ENCODE measurements at regions not wholly inside any gene's neighbourhood (a gene's known extent, or its start where the extent isn't known, plus 50 kb on each side); places are given as distances from the start of the nearest gene placed in this dataset.

DNA sequence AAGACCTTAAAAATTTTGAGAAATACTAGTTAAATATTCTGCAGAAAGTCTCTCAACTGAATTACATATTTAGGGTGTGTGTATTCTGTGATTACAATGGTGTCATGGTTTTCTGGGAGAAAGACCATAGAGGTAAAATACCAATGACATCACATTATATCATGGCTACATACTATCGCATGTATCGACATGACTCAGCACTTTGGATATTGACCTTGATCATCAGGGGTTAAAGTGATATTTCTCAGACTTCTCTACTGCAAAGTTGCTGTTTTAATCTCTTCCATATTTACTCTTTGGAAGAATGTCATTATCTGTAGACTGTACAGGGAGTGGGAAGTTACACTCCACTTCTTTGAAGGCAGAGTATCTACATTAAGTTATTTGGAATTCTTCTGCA is 1046.6 kb downstream of the FAM181B start:
- no peak overlapping the region for H2AK5ac ChIP-seq (ENCODE audit: low read depth, low read length)
- DNase-seq, result no peak
- H3K36me3 ChIP-seq (ENCODE audit: control insufficient read depth, insufficient read depth, low read length), result no peaks in the 10 kb centered on the region
- CTCF ChIA-PET, result no interaction called here
- no peak overlapping the region for H2BK20ac ChIP-seq (ENCODE audit: low read depth, low read length)
- H3K56ac ChIP-seq (ENCODE audit: extremely low read depth, insufficient read depth, low read length), result no peak overlapping the region
- no peak overlapping the region for H3K14ac ChIP-seq (replicated peaks; ENCODE audit: low read depth, low read length)
- in situ Hi-C loops (cut with MboI; ENCODE audit: low sequenced_read_pairs) (no loop called here), intact Hi-C loops (cut with micrococcal nuclease) (no loop called here), dilution Hi-C loops (cut with HindIII; ENCODE audit: low sequenced_read_pairs, unreplicated experiment) (no loop called here)
- H3K4ac ChIP-seq (ENCODE audit: low read depth, low read length), result no peak overlapping the region
- no peak overlapping the region for H2AK9ac ChIP-seq (replicated peaks; ENCODE audit: low read depth, low read length, poor library complexity)
- H3K4me3 ChIP-seq (ENCODE audit: insufficient read depth, low read depth, low read length), result no peak overlapping the region
- peaks cover 3% of the 10 kb centered on the region for H3K9me3 ChIP-seq (ENCODE audit: control insufficient read depth, insufficient read depth, low read length)
- no peaks in the 10 kb centered on the region for H3K4me1 ChIP-seq (ENCODE audit: control insufficient read depth, insufficient read depth, low read length)
- no peak overlapping the region for H3K18ac ChIP-seq (ENCODE audit: low read depth, low read length)
- H3K79me1 ChIP-seq (ENCODE audit: low read depth in 1 of 2, low read length in 2 of 2), result no peaks in the 10 kb centered on the region
- no peaks in the 10 kb centered on the region for H3K9me1 ChIP-seq (ENCODE audit: insufficient read depth, low read length)
- no peak overlapping the region for H4K91ac ChIP-seq (ENCODE audit: insufficient read depth, low read depth, low read length)
- H3K23ac ChIP-seq (ENCODE audit: low read depth, low read length), result no peak overlapping the region
- no peak overlapping the region for H3K4me2 ChIP-seq (ENCODE audit: low read depth, low read length)
- H4K5ac ChIP-seq (ENCODE audit: low read depth, low read length), result no peak overlapping the region
- TF ChIP-seq MAFK (IDR thresholded peaks at IDR 0.05; ENCODE audit: low read depth, low read length) (peak; percentile 72), RCOR1 (IDR thresholded peaks at IDR 0.05; ENCODE audit: insufficient replicate concordance, low read length) (no peak), POLR2A (IDR thresholded peaks at IDR 0.05; ENCODE audit: low read depth, low read length) (no peak), RAD21 (IDR thresholded peaks at IDR 0.05; ENCODE audit: low read length) (no peak), BHLHE40 (IDR thresholded peaks at IDR 0.05; ENCODE audit: low read depth, low read length) (no peak), CHD1 (IDR thresholded peaks at IDR 0.05; ENCODE audit: low read depth, low read length) (no peak), RFX5 (IDR thresholded peaks at IDR 0.05; ENCODE audit: low read depth, low read length) (no peak), MAZ (IDR thresholded peaks at IDR 0.05; ENCODE audit: borderline replicate concordance, low read depth, low read length) (no peak), MXI1 (IDR thresholded peaks at IDR 0.05; ENCODE audit: borderline replicate concordance, low read depth, low read length) (no peak), SMC3 (IDR thresholded peaks at IDR 0.05; ENCODE audit: low read depth, low read length) (no peak), NFE2L2 (IDR thresholded peaks at IDR 0.05; ENCODE audit: low read depth, low read length) (peak; percentile 86)
- TF ChIP-seq, protein P1, sequence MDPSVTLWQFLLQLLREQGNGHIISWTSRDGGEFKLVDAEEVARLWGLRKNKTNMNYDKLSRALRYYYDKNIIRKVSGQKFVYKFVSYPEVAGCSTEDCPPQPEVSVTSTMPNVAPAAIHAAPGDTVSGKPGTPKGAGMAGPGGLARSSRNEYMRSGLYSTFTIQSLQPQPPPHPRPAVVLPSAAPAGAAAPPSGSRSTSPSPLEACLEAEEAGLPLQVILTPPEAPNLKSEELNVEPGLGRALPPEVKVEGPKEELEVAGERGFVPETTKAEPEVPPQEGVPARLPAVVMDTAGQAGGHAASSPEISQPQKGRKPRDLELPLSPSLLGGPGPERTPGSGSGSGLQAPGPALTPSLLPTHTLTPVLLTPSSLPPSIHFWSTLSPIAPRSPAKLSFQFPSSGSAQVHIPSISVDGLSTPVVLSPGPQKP (IDR thresholded peaks at IDR 0.05; ENCODE audit: borderline replicate concordance, low read depth, low read length), result no peak
- TF ChIP-seq, protein P2, sequence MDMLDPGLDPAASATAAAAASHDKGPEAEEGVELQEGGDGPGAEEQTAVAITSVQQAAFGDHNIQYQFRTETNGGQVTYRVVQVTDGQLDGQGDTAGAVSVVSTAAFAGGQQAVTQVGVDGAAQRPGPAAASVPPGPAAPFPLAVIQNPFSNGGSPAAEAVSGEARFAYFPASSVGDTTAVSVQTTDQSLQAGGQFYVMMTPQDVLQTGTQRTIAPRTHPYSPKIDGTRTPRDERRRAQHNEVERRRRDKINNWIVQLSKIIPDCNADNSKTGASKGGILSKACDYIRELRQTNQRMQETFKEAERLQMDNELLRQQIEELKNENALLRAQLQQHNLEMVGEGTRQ (IDR thresholded peaks at IDR 0.05; ENCODE audit: low read depth, low read length), result no peak
- POLR2A ChIA-PET (ENCODE audit: unreplicated experiment), result no interaction called here
- no peak overlapping the region for H3K9ac ChIP-seq (ENCODE audit: low read depth, low read length)
- H4K20me1 ChIP-seq (ENCODE audit: insufficient read depth, low read length), result no peaks in the 10 kb centered on the region
- no peak overlapping the region for H2BK120ac ChIP-seq (ENCODE audit: low read depth, low read length)
- no peak overlapping the region for H3K27ac ChIP-seq (ENCODE audit: insufficient read depth, low read length)
- H4K8ac ChIP-seq (ENCODE audit: low read depth in 2 of 2, low read length in 2 of 2), result no peak overlapping the region
- no peak overlapping the region for H2BK15ac ChIP-seq (ENCODE audit: low read depth, low read length)
- no peaks in the 10 kb centered on the region for H3K27me3 ChIP-seq (ENCODE audit: control insufficient read depth, insufficient read depth, low read length)
- no TSS peak for BruUV-seq (replicated peaks)
- WGBS, 2 experiments (ENCODE audit: extremely low coverage in 2 of 2, insufficient read length in 1 of 2), result no CpG with 5 or more reads among the region's 2 CpGs
- H2AFZ ChIP-seq (replicated peaks; ENCODE audit: low read length, poor library complexity), result no peak overlapping the region
- H2BK5ac ChIP-seq (ENCODE audit: low read depth, low read length, poor library complexity, severe bottlenecking), result no peak overlapping the region
- no peak for ATAC-seq (ENCODE audit: low read depth)
